Ishikawa (cell line): ENCODE measurements at regions not wholly inside any gene's neighbourhood (a gene's known extent, or its start where the extent isn't known, plus 50 kb on each side); places are given as distances from the start of the nearest gene placed in this dataset.

ENCODE experiments used
- CEBPB ChIP-seq: IDR thresholded peaks from 2 replicates; pipeline ENCODE4 v1.6.1; 2012
- CREB1 ChIP-seq: IDR thresholded peaks from 2 replicates; pipeline ENCODE4 v1.6.1; 2012; ENCODE audit warnings: low read depth
- EGR1 ChIP-seq: IDR thresholded peaks from 2 replicates; pipeline ENCODE4 v1.6.1; 2012
- EP300 ChIP-seq: IDR thresholded peaks from 2 replicates; pipeline ENCODE4 v1.6.1; 2012; ENCODE audit warnings: borderline replicate concordance
- FOXM1 ChIP-seq: IDR thresholded peaks from 2 replicates; pipeline ENCODE4 v1.6.1; 2012; ENCODE audit warnings: low read depth, borderline replicate concordance
- NFIC ChIP-seq: IDR thresholded peaks from 2 replicates; pipeline ENCODE4 v1.6.1; 2012
- RAD21 ChIP-seq: IDR thresholded peaks from 2 replicates; pipeline ENCODE4 v1.6.1; 2012; ENCODE audit warnings: low read depth
- TAF1 ChIP-seq: IDR thresholded peaks from 2 replicates; pipeline ENCODE4 v1.6.1; 2012; ENCODE audit warnings: low read depth, mild to moderate bottlenecking
- TCF12 ChIP-seq: IDR thresholded peaks from 2 replicates; pipeline ENCODE4 v1.6.1; 2012; ENCODE audit warnings: low read depth
- TEAD4 ChIP-seq: IDR thresholded peaks from 2 replicates; pipeline ENCODE4 v1.6.1; 2012
- YY1 ChIP-seq: IDR thresholded peaks from 2 replicates; pipeline ENCODE4 v1.6.1; 2012; ENCODE audit warnings: low read depth
- ZBTB7A ChIP-seq: IDR thresholded peaks from 2 replicates; pipeline ENCODE4 v1.6.1; 2012; ENCODE audit warnings: low read depth
- TF ChIP-seq, protein P1 (sequence below): IDR thresholded peaks from 2 replicates; pipeline ENCODE4 v1.6.1; 2012
- TF ChIP-seq, protein P2 (sequence below): IDR thresholded peaks from 2 replicates; pipeline ENCODE4 v1.6.1; 2012
- TF ChIP-seq, protein P3 (sequence below): IDR thresholded peaks from 2 replicates; pipeline ENCODE4 v1.6.1; 2012; ENCODE audit warnings: low read depth, mild to moderate bottlenecking

DNA sequence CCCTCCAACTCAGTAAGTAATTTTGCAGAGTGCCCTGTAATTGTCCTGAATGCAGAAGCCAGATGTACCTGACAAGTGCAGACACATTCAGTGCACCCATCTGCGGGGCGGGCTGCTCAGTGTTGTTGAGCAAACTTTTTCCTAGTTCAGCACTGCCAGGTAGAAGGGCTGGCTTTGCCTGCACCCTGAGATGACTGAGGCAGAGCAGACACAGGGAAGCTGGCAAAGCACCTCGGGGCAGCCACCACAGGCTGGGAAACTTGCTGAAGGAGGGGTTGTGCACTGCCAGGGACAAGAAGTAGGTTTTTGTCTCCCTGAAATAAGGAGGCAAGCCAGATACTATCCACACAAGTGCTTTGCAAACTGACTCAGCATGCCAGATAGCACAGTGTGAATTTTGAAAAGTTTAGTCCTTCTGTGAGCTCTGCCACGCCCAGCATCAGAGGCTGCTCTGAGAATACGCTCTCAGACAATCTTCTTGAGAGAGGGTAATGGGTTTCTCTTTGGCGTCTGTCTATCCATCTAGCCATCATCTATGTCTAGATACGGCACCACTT lies 62.3 kb downstream of the SOWAHC start:
- TF ChIP-seq, protein P1, sequence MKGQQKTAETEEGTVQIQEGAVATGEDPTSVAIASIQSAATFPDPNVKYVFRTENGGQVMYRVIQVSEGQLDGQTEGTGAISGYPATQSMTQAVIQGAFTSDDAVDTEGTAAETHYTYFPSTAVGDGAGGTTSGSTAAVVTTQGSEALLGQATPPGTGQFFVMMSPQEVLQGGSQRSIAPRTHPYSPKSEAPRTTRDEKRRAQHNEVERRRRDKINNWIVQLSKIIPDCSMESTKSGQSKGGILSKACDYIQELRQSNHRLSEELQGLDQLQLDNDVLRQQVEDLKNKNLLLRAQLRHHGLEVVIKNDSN, result no peak
- no peak for TF ChIP-seq YY1
- no peak for TF ChIP-seq EP300
- TF ChIP-seq ZBTB7A, result no peak
- TF ChIP-seq FOXM1, result no peak

DNA sequence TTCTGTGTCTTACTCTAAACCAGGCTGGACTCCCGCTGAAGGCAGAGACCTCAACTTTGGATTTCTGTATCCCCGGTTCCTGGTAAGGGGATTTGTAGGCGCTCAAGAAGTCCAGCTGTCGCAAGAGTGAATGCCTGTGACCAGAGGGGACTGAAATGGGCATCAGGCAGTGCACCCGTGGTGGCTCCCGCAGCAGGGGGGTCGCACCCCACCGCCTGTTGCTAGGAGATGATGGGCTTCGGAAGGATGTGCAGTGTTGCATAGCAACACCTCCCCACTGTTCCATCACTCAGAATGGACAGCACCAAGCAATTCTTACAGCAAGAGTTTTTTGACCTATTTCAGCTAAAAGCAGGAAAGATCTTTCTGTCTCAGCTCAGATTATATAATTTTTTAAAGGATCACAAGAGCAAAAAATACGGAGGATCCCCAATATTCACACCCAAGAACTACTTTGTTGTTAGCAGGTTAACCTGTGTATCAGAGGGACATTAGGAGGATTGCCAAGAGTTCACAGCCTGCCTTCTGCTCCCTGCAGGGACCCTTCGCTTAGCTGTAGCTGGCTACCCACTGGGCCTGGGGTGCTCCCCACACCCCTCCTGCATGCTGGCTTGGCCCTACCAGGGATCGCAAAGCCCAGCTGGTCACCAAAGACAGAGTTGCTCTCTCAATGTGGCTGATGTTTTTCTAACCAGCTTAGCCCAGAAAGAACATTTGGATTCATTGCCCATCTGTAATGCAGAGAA lies 63.8 kb downstream of the SOWAHC start:
- TF ChIP-seq EP300, result no peak
- TF ChIP-seq, protein P1, result no peak
- no peak for TF ChIP-seq CEBPB
- TF ChIP-seq ZBTB7A, result no peak
- TF ChIP-seq CREB1, result no peak
- no peak for TF ChIP-seq NFIC
- no peak for TF ChIP-seq YY1
- TF ChIP-seq, protein P2, sequence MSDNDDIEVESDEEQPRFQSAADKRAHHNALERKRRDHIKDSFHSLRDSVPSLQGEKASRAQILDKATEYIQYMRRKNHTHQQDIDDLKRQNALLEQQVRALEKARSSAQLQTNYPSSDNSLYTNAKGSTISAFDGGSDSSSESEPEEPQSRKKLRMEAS, result no peak
- no peak for TF ChIP-seq TAF1
- no peak for TF ChIP-seq TEAD4
- TF ChIP-seq, protein P3, sequence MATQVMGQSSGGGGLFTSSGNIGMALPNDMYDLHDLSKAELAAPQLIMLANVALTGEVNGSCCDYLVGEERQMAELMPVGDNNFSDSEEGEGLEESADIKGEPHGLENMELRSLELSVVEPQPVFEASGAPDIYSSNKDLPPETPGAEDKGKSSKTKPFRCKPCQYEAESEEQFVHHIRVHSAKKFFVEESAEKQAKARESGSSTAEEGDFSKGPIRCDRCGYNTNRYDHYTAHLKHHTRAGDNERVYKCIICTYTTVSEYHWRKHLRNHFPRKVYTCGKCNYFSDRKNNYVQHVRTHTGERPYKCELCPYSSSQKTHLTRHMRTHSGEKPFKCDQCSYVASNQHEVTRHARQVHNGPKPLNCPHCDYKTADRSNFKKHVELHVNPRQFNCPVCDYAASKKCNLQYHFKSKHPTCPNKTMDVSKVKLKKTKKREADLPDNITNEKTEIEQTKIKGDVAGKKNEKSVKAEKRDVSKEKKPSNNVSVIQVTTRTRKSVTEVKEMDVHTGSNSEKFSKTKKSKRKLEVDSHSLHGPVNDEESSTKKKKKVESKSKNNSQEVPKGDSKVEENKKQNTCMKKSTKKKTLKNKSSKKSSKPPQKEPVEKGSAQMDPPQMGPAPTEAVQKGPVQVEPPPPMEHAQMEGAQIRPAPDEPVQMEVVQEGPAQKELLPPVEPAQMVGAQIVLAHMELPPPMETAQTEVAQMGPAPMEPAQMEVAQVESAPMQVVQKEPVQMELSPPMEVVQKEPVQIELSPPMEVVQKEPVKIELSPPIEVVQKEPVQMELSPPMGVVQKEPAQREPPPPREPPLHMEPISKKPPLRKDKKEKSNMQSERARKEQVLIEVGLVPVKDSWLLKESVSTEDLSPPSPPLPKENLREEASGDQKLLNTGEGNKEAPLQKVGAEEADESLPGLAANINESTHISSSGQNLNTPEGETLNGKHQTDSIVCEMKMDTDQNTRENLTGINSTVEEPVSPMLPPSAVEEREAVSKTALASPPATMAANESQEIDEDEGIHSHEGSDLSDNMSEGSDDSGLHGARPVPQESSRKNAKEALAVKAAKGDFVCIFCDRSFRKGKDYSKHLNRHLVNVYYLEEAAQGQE, result no peak
- no peak for TF ChIP-seq TCF12
- no peak for TF ChIP-seq EGR1
- no peak for TF ChIP-seq FOXM1

DNA sequence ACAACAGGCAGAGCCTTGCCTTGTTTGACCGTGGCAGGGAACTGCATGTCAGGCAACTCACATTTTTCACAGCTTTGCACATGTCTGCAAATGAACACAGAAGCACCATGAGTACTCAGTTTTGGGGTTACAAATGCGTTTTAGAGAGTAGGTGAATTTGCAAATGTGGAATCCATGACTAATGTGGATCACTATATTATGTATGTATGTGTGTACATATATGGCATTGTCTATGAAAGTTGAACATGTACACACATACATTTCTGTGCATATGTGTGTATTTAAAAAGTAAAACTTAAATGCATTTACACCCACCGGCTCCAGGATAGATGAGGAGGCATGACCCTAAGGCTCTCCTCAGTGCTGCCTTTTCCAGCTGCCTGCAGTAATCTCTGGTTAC lies 65.1 kb downstream of the SOWAHC start:
- TF ChIP-seq NFIC (no peak), TAF1 (no peak), FOXM1 (no peak), CREB1 (no peak), CEBPB (no peak), EGR1 (no peak), YY1 (no peak), TCF12 (no peak), ZBTB7A (no peak), RAD21 (no peak), EP300 (no peak), TEAD4 (no peak)
- TF ChIP-seq, protein P2, result no peak
- TF ChIP-seq, protein P3, result no peak
- TF ChIP-seq, protein P1, result no peak

DNA sequence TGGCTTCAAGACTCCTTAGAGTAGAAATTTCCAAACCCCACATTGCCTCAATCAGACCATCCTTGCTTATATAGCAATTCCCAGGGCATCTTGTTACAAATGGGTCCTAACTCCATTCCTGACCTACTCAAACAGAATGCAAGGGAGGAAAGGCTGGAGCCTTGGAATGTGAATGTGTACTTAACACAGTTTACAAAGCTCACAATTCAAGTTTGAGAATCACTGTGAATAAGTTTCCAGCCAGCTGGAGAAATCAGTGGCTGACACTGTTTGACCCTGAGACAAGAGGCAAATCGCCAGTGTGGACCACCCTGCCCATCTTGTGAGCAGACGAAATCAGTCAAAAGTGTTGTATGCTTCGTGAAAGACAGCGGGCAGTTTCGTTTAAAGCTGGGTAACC lies 65.5 kb downstream of the SOWAHC start:
- TF ChIP-seq CEBPB, result no peak
- no peak for TF ChIP-seq TEAD4
- no peak for TF ChIP-seq ZBTB7A
- no peak for TF ChIP-seq CREB1
- TF ChIP-seq TAF1, result no peak
- TF ChIP-seq, protein P3, result no peak
- no peak for TF ChIP-seq RAD21
- no peak for TF ChIP-seq EP300
- TF ChIP-seq, protein P1, result no peak
- TF ChIP-seq, protein P2, result no peak
- TF ChIP-seq EGR1, result no peak
- no peak for TF ChIP-seq TCF12
- no peak for TF ChIP-seq FOXM1
